GM21723 (cell line): ENCODE measurements at regions not wholly inside any gene's neighbourhood (a gene's known extent, or its start where the extent isn't known, plus 50 kb on each side); places are given as distances from the start of the nearest gene placed in this dataset.

ENCODE experiments used
- ATAC-seq: cut with Tn5 transposase; IDR thresholded peaks from one replicate; pipeline ENCODE4 v1.9.1; 2021; ENCODE audit warnings: mild to moderate bottlenecking, moderate library complexity; ENCODE audit not compliant: unreplicated experiment

DNA sequence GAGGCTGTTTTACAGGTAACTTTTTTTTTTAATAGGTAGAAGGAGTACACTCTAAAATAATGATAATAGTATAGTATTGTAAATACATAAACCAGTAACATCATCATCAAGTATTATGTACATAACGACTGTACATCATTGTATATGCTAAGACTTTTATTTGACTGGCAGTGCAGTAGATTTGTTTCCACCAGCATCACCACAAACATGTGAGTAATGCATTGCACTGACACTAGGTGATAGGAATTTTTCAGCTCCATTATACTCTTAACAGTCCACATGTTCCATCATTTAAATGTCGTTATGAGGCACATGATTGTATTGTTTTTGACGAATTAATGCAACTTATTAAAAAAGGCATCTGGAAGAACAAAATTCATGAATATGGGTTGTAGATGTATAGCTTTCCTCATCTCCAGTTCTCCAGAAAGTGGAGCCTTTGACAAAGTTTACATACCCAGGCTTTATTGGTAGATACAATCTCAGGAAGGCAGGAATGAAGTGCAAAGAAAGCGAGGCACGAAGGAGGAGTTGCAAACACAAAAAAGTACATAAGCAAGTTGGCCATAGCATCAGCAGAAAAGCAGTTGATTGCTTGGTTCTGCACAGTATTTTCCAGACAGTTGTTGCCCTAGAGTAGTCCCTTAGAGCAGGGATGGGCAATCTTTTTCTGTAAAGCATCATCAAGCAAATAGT is 336.9 kb upstream of the NR3C2 start:
- ATAC-seq: no peak

DNA sequence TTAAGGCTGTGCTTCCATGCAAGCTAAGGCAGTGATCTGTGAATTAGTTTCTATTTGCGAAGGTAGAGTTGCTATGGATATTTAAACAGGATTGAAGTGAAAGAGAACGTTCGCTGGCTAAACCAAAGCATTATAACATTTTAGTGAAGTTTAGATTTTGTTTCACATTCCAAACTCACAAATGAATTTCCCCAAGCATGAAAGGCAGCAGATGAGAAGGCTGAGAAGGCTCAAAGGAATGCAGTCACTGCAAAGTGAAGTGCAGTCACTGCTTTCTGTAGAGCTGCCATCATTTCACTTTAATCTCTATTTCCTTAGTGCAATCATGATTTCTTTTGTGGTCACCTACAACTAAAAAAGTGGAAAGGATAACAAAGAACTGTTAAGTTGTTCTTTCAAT is 334.7 kb upstream of the NR3C2 start:
- ATAC-seq: no peak

DNA sequence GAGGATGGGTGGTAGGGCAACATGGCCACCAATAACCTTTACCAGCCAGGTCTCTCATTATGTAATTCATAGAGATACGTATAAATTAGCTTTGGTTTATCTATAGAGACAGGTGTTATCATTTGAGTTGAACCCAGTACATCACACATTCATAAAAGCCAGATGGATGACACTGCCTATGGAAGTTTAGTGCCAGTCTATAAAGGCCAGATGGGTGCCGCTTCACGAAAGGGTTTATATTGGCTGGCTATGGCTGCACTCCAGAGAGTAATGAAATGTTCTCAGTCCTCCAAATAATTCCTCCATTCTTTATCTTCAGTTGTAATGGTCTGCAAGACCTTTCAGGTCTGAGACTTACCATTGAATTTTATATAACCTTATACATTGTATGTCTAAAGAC is 331.9 kb upstream of the NR3C2 start:
- no peak for ATAC-seq

- ATAC-seq: no peak
Observed at GRCh38 chr4:148773313-148773712, 331.1 kb upstream of the NR3C2 start.

DNA sequence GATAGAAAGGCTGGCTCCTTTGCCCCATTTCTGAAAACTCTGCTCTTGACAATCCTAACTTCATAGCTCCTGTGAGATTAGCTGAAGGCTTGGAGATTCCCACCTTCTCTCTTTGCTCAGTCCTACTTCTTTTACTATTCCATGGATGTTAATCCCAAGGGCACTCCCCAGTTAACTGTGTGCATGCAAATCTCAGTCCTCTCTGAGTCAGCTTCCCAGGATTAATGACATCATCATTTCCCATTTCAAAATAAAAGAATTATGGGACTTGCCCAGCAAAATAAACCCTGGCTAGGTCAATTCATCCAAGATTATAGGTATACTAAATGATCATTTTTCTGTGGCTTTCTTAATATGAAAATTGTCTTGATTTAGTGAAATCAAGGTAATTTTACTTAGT is 328.6 kb upstream of the NR3C2 start:
- no peak for ATAC-seq

GRCh38 chr4:148770377-148770776 is 328.2 kb upstream of the NR3C2 start:
- no peak for ATAC-seq

- no peak for ATAC-seq
Observed at GRCh38 chr4:148764720-148765119, 322.5 kb upstream of the NR3C2 start.

DNA sequence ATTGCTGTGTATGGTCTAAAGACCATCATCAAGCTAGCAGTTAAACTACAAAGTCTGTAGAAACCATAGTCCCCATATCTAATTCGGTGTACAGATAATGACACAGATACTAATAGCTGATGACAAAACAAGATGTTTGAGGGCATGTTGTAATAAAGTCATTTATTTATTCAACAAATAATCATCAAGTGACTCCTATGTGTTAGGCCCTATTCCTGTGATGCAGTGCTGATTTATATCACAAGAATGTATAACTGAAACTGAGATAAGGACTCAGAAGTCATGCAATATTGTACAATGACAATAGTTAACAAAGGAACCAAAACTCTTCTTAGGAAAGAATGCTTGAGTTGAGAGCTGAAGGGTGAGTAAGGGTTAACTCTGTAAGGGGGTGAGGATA is 315.0 kb upstream of the NR3C2 start:
- ATAC-seq: no peak

GRCh38 chr4:148749403-148749802 is 307.2 kb upstream of the NR3C2 start:
- ATAC-seq: no peak

DNA sequence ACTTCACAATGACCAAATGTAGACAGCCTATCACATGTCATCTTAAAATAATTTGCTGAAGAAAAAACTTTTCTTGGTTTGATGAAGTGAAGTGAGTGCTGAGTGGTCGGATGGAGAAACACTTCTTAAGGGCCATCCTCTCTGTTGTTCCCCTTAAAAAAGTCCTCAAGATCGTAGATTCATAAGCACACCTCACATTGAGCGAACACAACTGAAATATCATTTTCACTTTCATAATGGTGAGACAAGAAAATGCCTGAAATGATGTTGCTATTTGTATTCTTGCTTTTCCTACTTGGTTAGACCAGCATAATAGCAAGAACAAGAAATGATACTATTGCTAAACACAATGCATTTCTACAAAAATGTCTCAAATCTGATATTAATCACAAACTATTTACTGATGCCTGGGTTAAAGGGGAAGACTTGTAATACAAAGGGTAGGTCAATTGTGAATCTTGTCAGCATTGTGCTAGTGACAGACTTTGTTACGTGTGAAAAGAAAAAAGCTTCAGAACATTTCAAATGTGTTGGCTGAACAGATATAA is 305.6 kb upstream of the NR3C2 start:
- ATAC-seq: no peak

- no peak for ATAC-seq
Observed at GRCh38 chr4:148740701-148741100, 298.5 kb upstream of the NR3C2 start.

DNA sequence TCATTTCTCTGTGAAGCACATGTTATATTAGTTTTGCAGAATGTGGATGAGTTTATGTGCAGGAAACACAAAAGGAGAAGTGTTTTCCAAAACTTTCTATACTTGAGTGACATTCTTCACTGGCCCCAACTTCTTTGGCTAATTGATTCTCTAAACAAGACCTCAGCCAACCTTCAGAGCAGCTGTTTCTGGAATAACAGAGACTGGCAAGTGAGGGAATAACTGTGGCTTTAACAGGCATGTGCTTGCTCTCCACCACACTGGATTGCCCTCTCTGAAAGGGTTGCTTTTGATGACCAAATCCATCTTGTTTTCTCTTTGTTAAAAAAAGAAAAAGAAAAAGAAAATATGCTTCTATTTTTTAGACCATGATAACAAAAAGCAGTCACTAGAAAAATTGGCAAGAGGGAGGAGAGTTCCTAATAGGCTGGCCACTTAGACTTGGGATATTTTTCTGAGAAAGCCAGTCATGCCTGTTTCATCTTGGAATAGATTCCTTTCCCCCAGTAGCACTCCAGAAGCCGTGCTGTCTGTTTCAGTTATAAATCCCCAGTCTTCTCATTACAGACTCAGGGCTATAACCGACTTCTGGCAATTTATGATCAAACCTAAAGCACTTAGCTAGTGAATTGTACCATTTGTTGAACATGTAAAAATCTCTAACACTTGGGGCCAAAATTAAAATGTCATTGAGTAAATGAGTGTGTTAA is 295.0 kb upstream of the NR3C2 start:
- ATAC-seq: no peak

GRCh38 chr4:148735432-148736155 is 293.4 kb upstream of the NR3C2 start:
- peak; percentile 74 for ATAC-seq

DNA sequence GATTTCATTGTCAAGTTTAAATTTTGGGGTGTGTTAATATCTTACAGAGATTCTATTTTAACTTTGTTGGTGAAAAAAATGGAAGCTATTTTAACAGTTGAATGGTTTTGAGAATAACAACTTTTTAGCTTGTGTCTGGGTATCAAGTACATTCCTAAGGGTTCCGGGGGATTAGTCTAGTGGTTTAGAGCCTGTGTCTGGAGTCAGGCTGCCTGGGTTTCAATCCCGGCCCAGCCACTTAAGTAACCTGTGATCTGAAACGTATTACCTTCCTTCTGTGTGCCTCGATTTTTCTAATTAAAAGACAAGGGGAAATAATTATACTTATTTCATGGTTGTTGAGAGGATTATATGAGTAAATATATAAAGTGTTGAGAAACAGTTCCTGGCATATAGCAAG is 288.6 kb upstream of the NR3C2 start:
- no peak for ATAC-seq

DNA sequence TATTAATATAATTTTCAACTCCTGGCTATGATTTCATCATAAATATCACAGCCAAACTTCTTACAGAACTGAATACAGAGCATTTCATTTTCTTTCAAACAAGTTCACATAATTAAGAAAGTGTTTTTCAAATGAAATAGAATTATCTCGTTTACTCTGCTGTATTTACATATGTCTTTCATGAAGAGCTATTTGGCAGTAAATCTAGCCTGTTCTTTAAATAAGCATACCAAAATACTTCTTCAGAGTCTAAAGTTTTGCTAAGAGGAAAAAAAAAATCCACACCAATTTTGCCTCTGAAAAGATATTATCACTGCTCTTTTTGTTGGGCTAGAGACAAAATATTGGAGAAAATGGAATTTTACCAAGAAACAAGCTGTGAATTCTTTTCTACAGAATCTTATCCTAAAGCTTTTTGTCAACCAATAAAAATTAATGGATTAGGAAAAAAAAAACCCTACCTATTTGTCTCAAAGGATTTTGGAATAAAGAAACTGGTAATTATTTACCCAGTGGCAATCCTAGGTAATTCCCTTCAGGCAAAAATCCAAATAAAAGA is 287.9 kb upstream of the NR3C2 start:
- ATAC-seq: no peak

DNA sequence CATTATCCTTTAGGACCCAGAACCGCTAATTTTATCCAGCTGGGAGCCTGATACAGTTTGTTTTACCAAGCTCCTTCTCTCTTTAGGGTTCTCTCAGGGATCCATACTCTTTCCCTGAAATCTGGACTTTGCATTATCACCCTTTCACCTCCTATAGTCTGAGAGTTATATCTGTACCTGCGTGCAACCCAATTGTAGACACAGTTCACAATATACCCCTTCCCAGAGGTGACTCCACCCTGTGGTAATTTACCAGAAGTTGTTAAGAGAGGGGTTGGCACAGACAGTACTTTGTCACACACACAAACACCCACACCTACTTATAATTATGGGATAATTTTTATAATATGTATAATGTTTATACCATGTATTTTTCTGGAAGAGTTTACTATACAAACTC is 275.8 kb upstream of the NR3C2 start:
- ATAC-seq: no peak

- ATAC-seq: no peak
Observed at GRCh38 chr4:148716431-148717052, 274.3 kb upstream of the NR3C2 start.

GRCh38 chr4:148704291-148704690 is 262.1 kb upstream of the NR3C2 start:
- ATAC-seq: no peak

GRCh38 chr4:148694702-148695101 is 252.5 kb upstream of the NR3C2 start:
- no peak for ATAC-seq

DNA sequence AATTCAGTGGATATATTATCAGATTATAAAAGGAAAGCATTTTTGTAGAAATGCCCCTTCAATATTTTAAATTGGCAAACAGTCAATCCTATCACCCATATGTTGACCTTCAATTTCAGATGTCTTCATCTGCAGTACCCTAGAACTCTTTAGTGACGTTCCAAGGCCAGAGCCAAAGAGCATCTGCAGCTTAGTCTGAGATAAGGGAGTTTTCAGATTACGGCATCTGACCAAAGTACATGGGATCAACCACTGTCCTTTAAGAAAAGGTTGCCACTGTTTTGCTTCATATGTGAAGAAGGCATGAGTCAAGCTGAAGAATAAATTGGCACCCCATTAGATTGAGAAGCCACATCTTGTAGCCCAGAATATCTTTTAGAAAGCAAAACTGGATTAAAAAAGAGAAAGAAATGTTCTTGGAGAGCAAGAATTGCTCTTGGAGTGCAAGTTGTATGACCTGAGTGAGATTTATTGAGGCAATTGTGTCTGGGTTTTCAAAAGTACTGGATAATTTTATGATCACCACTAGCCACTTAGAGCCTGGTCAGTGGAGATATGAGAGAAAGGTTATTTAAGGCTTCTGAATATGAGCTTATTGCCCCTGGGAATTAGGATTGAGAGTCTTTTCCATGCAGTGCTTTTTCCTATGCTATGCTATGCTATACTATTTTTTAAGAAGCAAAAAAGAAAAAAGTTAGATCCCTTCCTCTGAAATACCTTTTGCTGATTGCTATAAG is 251.9 kb upstream of the NR3C2 start:
- no peak for ATAC-seq
